ENCODE measurements at regions not wholly inside any gene's neighbourhood (a gene's known extent, or its start where the extent isn't known, plus 50 kb on each side); places are given as distances from the start of the nearest gene placed in this dataset.

- no peak for TF ChIP-seq CTCF (IDR thresholded peaks at IDR 0.05)
- Histone ChIP-seq H3K27ac (no peak overlapping the region), H3K4me1 (peaks cover 0 to 11% of the 10 kb centered on the region in 2 donors), H3K9me3 (peaks cover 0 to 7% of the 10 kb centered on the region in 2 donors), H3K27me3 (no peaks in the 10 kb centered on the region), H3K4me3 (no peak overlapping the region), H3K36me3 (no peaks in the 10 kb centered on the region)
- ATAC-seq (no peak), DNase-seq (no peak)
- intact Hi-C loops (cut with DNase I), result no loop called here
These were observed 168.1 kb upstream of the DMRT1 start for GRCh38 chr9:673264-673965.

- peaks cover 0 to 11% of the 10 kb centered on the region in 2 donors for H3K4me1 ChIP-seq
- no peak for TF ChIP-seq CTCF (IDR thresholded peaks at IDR 0.05)
- no peak overlapping the region for H3K4me3 ChIP-seq
- ATAC-seq (no peak), DNase-seq (no peak)
- H3K27me3 ChIP-seq, result no peaks in the 10 kb centered on the region
- H3K27ac ChIP-seq, result no peak overlapping the region
- peaks cover 0 to 4% of the 10 kb centered on the region in 2 donors for H3K9me3 ChIP-seq
- intact Hi-C loops (cut with DNase I), result no loop called here
- H3K36me3 ChIP-seq, result no peaks in the 10 kb centered on the region
These were observed 167.5 kb upstream of the DMRT1 start for GRCh38 chr9:673966-674526.

GRCh38 chr9:675697-676370 is 165.7 kb upstream of the DMRT1 start:
- no peaks in the 10 kb centered on the region for H3K27me3 ChIP-seq
- no peak for DNase-seq
- H3K4me1 ChIP-seq, result peaks cover 0 to 11% of the 10 kb centered on the region in 2 donors
- H3K27ac ChIP-seq, result no peak overlapping the region
- TF ChIP-seq CTCF (IDR thresholded peaks at IDR 0.05), result no peak
- no peak for ATAC-seq
- H3K4me3 ChIP-seq, result no peak overlapping the region
- intact Hi-C loops (cut with DNase I), result no loop called here
- no peaks in the 10 kb centered on the region for H3K36me3 ChIP-seq
- no peaks in the 10 kb centered on the region for H3K9me3 ChIP-seq

- ATAC-seq, result peak; percentile 28
- peak overlapping the region; percentile 24 to 73 for H3K27ac ChIP-seq
- TF ChIP-seq CTCF (IDR thresholded peaks at IDR 0.05), result no peak
These were observed 164.6 kb upstream of the DMRT1 start for GRCh38 chr9:676780-677438.

More at GRCh38 chr9:676780-677438, 164.6 kb upstream of the DMRT1 start:
- intact Hi-C loops (cut with DNase I), result no loop called here
- Histone ChIP-seq H3K27me3 (no peaks in the 10 kb centered on the region), H3K4me1 (peaks cover 0 to 11% of the 10 kb centered on the region in 2 donors), H3K9me3 (no peaks in the 10 kb centered on the region), H3K36me3 (no peaks in the 10 kb centered on the region), H3K4me3 (peak overlapping the region; percentile 12 to 27)
- DNase-seq, result no peak

Measured in left lung (tissue), 4 donors.